Loucy (cell line): ENCODE measurements at regions not wholly inside any gene's neighbourhood (a gene's known extent, or its start where the extent isn't known, plus 50 kb on each side); places are given as distances from the start of the nearest gene placed in this dataset.

Experiments
- H2AFZ ChIP-seq: fragments of 200-600 bp; sonication (generic); 2 replicates; pipeline ENCODE4 v1.6.0; 2016; ENCODE audit warnings: antibody characterized with exemption, mild to moderate bottlenecking, low read length, moderate library complexity
- H3F3A ChIP-seq: fragments of 200-600 bp; 2 replicates; pipeline ENCODE4 v1.6.0; 2016; ENCODE audit warnings: antibody characterized with exemption, low read depth, mild to moderate bottlenecking
- H3K27me3 ChIP-seq: fragments of 200-600 bp; sonication (generic); 2 replicates; pipeline ENCODE4 v1.6.1; 2014; ENCODE audit warnings: low read length, mild to moderate bottlenecking; ENCODE audit not compliant: insufficient read depth, poor library complexity, severe bottlenecking
- H3K36me3 ChIP-seq: fragments of 200-600 bp; sonication (generic); 2 replicates; pipeline ENCODE4 v1.6.1; 2016; ENCODE audit warnings: low read length; ENCODE audit not compliant: insufficient read depth
- H3K4me1 ChIP-seq: fragments of 200-600 bp; sonication (generic); 2 replicates; pipeline ENCODE4 v1.5.1; 2014; ENCODE audit warnings: low read length, mild to moderate bottlenecking; ENCODE audit not compliant: insufficient read depth, poor library complexity, severe bottlenecking
- H3K4me2 ChIP-seq: fragments of 200-600 bp; sonication (generic); 2 replicates; pipeline ENCODE4 v1.6.0; 2014; ENCODE audit warnings: antibody characterized with exemption, low read length, low read depth, mild to moderate bottlenecking; ENCODE audit not compliant: poor library complexity, severe bottlenecking
- H3K4me3 ChIP-seq: fragments of 200-600 bp; sonication (generic); 2 replicates; pipeline ENCODE4 v1.5.1; 2014; ENCODE audit warnings: low read length, mild to moderate bottlenecking, mixed read lengths; ENCODE audit not compliant: poor library complexity, severe bottlenecking
- H3K79me2 ChIP-seq: fragments of 200-600 bp; sonication (generic); 2 replicates; pipeline ENCODE4 v1.6.1; 2014; ENCODE audit warnings: low read length; ENCODE audit not compliant: insufficient read depth
- H3K9ac ChIP-seq: fragments of 200-600 bp; sonication (generic); 2 replicates; pipeline ENCODE4 v1.6.0; 2014; ENCODE audit warnings: mild to moderate bottlenecking, low read depth, low read length, moderate library complexity; ENCODE audit not compliant: poor library complexity, severe bottlenecking
- H3K9me2 ChIP-seq: fragments of 200-600 bp; sonication (generic); replicated peaks from 2 replicates; pipeline ENCODE4 v1.6.1; 2016; ENCODE audit warnings: low read depth, low read length, mixed read lengths
- H3K9me3 ChIP-seq: fragments of 200-600 bp; sonication (generic); 2 replicates; pipeline ENCODE4 v1.6.1; 2014; ENCODE audit warnings: mild to moderate bottlenecking, antibody characterized with exemption, low read length, low read depth; ENCODE audit not compliant: insufficient read depth
- H4K20me1 ChIP-seq: fragments of 200-600 bp; sonication (generic); 2 replicates; pipeline ENCODE4 v1.6.0; 2014; ENCODE audit warnings: antibody characterized with exemption, low read length, mild to moderate bottlenecking; ENCODE audit not compliant: insufficient read depth, poor library complexity, severe bottlenecking
- EZH2phosphoT487 ChIP-seq: fragments of 200-600 bp; IDR thresholded peaks from 2 replicates; pipeline ENCODE4 v1.6.1; 2018; ENCODE audit warnings: antibody characterized with exemption, mild to moderate bottlenecking, moderate library complexity, borderline replicate concordance
- TF ChIP-seq, protein P1 (sequence below): fragments of 200-600 bp; sonication (generic); conservative IDR thresholded peaks from 2 replicates; pipeline ENCODE4 v1.5.1; 2014; ENCODE audit warnings: mild to moderate bottlenecking, antibody characterized with exemption, low read length

DNA sequence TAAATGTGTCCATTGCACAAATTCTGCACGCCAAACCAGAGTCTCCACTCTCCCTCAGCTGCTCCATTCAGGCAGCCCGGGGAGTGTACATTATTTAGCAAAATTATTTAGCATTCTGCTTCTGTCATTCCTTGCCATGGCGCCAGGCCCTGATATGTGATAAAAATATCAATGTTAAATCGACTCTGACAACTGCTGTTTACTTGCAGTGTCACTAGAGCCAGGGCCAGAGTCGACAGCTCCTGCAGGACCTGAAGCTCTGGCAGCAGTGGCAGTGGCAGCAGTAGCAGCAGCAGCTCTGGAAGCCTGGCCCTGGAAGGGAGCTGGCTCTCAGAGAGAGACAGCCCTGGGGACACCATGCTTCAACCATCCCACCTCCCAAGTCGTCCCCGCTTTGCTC, 224.5 kb downstream of the BUD13 start:
- Histone ChIP-seq H4K20me1 (no peaks in the 10 kb centered on the region), H2AFZ (no peak overlapping the region), H3F3A (no peaks in the 10 kb centered on the region), H3K9me3 (no peaks in the 10 kb centered on the region), H3K4me2 (no peak overlapping the region), H3K27me3 (no peaks in the 10 kb centered on the region), H3K36me3 (no peaks in the 10 kb centered on the region), H3K4me3 (no peak overlapping the region), H3K79me2 (no peaks in the 10 kb centered on the region), H3K4me1 (no peaks in the 10 kb centered on the region), H3K9ac (no peak overlapping the region), H3K9me2 (no peaks in the 10 kb centered on the region; the same call in 1 of the 2 replicates)
- TF ChIP-seq, protein P1, sequence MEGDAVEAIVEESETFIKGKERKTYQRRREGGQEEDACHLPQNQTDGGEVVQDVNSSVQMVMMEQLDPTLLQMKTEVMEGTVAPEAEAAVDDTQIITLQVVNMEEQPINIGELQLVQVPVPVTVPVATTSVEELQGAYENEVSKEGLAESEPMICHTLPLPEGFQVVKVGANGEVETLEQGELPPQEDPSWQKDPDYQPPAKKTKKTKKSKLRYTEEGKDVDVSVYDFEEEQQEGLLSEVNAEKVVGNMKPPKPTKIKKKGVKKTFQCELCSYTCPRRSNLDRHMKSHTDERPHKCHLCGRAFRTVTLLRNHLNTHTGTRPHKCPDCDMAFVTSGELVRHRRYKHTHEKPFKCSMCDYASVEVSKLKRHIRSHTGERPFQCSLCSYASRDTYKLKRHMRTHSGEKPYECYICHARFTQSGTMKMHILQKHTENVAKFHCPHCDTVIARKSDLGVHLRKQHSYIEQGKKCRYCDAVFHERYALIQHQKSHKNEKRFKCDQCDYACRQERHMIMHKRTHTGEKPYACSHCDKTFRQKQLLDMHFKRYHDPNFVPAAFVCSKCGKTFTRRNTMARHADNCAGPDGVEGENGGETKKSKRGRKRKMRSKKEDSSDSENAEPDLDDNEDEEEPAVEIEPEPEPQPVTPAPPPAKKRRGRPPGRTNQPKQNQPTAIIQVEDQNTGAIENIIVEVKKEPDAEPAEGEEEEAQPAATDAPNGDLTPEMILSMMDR: no peak
- TF ChIP-seq EZH2phosphoT487: no peak

DNA sequence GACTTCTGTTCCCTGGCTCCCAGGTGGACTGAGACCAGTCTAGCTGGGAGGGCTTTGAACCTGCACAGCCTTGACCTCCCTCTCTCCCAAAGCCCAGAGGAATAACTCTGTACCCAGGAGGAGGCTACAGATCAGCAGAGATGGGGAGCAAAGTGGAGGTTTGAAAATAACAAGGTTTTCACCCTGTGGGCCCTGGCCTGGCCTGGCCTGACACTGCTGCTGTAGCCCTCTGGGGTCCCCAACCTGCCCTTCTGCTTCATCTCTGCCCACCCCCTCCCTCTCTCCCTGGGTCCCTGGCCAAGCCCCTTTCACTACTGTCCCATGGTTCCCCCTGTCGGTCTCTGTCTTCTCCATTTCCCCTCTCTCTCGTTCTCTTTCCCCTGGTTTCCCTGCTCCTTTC, 225.2 kb downstream of the BUD13 start:
- Histone ChIP-seq H3K79me2 (no peaks in the 10 kb centered on the region), H3K27me3 (no peaks in the 10 kb centered on the region), H3K4me3 (no peak overlapping the region), H3K36me3 (no peaks in the 10 kb centered on the region), H3K9ac (no peak overlapping the region), H3K9me3 (no peaks in the 10 kb centered on the region), H2AFZ (no peak overlapping the region), H4K20me1 (no peaks in the 10 kb centered on the region), H3K4me2 (no peak overlapping the region), H3F3A (no peaks in the 10 kb centered on the region), H3K9me2 (no peaks in the 10 kb centered on the region; the same call in 1 of the 2 replicates), H3K4me1 (no peaks in the 10 kb centered on the region)
- TF ChIP-seq, protein P1: no peak
- no peak for TF ChIP-seq EZH2phosphoT487

DNA sequence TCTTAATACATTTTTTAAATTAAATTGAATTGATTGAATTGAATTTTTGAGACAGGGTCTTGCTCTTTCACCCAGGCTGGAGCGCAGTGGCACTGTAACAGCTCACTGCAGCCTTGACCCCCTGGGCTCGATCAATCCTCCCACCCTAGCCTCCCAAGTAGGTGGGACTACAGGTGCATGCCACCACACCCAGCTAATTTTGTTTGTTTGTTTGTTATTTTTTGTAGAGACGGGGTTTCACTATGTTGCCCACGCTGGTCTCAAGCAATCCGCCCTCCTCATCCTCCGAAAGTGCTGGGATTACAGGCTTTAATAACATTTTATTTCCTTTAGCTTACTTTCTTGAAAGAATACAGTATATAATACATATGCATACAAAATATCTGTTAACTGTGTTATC, 226.9 kb downstream of the BUD13 start:
- no peaks in the 10 kb centered on the region for H3F3A ChIP-seq
- TF ChIP-seq, protein P1: no peak
- TF ChIP-seq EZH2phosphoT487: no peak

More for the DNA sequence above, 226.9 kb downstream of the BUD13 start:
- H3K4me1 ChIP-seq: no peaks in the 10 kb centered on the region
- H4K20me1 ChIP-seq: no peaks in the 10 kb centered on the region
- no peaks in the 10 kb centered on the region for H3K9me3 ChIP-seq
- H2AFZ ChIP-seq: no peak overlapping the region
- H3K79me2 ChIP-seq: no peaks in the 10 kb centered on the region
- no peaks in the 10 kb centered on the region; the same call in 1 of the 2 replicates for H3K9me2 ChIP-seq
- H3K27me3 ChIP-seq: no peaks in the 10 kb centered on the region
- no peaks in the 10 kb centered on the region for H3K36me3 ChIP-seq
- H3K9ac ChIP-seq: no peak overlapping the region
- H3K4me2 ChIP-seq: no peak overlapping the region
- H3K4me3 ChIP-seq: no peak overlapping the region
